ENCODE measurements at regions not wholly inside any gene's neighbourhood (a gene's known extent, or its start where the extent isn't known, plus 50 kb on each side); places are given as distances from the start of the nearest gene placed in this dataset.

DNA sequence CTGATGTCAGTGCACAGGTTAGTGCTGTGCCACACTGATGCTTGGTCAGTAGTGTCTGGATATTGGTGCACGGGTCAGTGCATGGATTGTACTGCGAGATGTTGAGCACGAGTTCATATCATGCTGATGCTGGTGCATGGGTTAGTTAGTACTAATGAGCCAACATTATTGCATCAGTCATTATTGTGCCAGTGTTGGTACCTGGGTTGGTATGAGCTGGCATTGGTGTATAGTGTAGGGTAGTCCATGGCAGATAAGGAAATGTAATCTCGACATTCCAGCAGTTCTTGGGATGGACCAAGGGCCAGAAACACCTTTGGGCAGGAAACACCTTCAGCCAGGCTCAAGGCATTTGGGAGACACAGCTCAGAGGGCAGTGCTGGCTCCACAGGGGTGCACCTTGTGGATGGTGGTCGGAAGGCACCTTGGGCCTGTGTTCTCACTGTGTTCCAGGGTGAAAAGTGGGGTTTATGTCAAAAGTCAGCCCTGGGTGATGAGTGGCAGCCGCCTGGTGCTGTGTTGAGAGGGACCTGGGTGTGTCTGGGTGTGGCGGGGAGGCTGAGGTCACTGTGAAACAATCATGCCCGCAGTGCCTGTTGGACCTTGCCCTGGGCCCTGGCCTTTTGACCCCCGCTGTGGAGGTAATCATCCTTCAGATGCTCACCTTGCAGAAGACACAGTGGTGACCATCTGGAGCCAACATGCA, 100.7 kb upstream of the ZNF469 start:
- Histone ChIP-seq H3K4me3 (ENCODE audit: low read length in 2 of 2) (no peak overlapping the region), H3K36me3 (ENCODE audit: control insufficient read depth in 2 of 2, insufficient read depth in 2 of 2, low read length in 2 of 2) (no peaks in the 10 kb centered on the region)

DNA sequence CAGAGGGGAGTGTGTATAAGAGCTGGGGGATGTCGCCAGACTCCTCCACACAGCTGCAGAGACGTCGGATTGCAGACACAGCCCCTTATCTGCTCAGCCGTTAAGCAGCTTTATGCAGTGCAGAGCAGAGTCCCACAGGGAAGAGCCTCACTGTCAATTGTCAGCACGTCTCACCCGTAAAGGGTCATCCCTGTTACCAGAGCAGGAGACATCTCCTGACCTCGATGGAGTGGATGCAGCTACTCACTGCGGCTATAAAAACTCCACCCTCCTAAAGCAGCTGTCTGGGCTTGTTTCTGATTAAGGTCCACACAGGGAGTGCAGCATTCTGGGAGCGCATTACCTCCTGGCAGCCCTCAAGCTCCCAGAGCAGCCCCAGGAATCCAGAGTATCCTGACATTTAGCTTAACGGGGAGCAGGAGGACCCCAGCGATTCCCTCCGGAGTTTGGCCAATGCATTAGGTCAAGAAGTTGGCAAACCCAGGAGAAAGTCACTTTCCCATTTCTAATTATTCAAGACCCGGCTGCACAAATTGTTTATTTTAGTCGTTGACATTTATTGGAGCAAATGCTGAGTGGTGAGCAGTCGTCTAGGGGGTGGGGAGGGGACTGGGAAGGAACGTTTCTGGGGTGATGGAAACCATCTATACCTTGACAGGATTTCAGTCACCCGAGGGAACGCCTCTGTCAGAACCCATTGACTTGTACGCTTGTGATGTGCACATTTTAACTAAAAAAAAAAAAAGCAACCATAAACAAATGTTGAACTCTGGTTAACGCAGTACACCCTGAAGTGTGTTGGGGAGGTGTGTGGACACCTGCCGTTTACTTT, 100.0 kb upstream of the ZNF469 start:
- Histone ChIP-seq H3K4me3 (ENCODE audit: low read length in 2 of 2) (peak overlapping the region in 1 of 2 donors; percentile 9), H3K9me3 (ENCODE audit: control insufficient read depth in 2 of 2, low read length in 2 of 2) (peaks cover 2 to 11% of the 10 kb centered on the region in 2 donors), H3K9ac (ENCODE audit: low read length in 2 of 2) (no peak overlapping the region), H3K36me3 (ENCODE audit: control insufficient read depth in 2 of 2, insufficient read depth in 2 of 2, low read length in 2 of 2) (no peaks in the 10 kb centered on the region), H3K27me3 (ENCODE audit: control insufficient read depth in 1 of 2, insufficient read depth in 2 of 2, low read length in 2 of 2) (no peaks in the 10 kb centered on the region), H3K4me1 (ENCODE audit: control insufficient read depth, insufficient read depth, low read length) (peaks cover 10% of the 10 kb centered on the region), H3K27ac (ENCODE audit: low read length) (no peak overlapping the region)

More for the DNA sequence above, 100.7 kb upstream of the ZNF469 start:
- Histone ChIP-seq H3K4me1 (ENCODE audit: control insufficient read depth, insufficient read depth, low read length) (peaks cover 10% of the 10 kb centered on the region), H3K27me3 (ENCODE audit: control insufficient read depth in 1 of 2, insufficient read depth in 2 of 2, low read length in 2 of 2) (no peaks in the 10 kb centered on the region), H3K27ac (ENCODE audit: low read length) (no peak overlapping the region), H3K9me3 (ENCODE audit: control insufficient read depth in 2 of 2, low read length in 2 of 2) (peaks cover 0 to 7% of the 10 kb centered on the region in 2 donors), H3K9ac (ENCODE audit: low read length in 2 of 2) (no peak overlapping the region)

DNA sequence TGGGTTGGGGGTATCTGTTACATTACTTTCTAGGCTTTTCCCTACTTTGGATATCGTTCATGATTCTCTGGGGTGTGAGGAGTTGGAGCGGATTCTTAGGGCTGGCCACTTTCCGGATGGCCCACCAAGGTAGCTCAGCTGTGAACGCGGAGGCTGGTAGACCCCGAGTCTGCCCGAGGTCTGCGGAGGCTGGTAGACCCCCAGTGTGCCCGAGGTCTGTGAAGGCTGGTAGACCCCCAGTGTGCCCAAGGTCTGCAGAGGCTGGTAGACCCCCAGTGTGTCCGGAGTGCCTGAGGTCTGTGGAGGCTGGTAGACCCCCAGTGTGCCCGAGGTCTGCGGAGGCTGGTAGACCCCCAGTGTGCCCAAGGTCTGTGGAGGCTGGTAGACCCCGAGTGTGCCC, 99.2 kb upstream of the ZNF469 start:
- no peak overlapping the region for H3K27ac ChIP-seq (ENCODE audit: low read length)
- H3K9me3 ChIP-seq (ENCODE audit: control insufficient read depth in 2 of 2, low read length in 2 of 2): peaks cover 5 to 11% of the 10 kb centered on the region in 2 donors
- no peaks in the 10 kb centered on the region for H3K27me3 ChIP-seq (ENCODE audit: control insufficient read depth in 1 of 2, insufficient read depth in 2 of 2, low read length in 2 of 2)
- H3K36me3 ChIP-seq (ENCODE audit: control insufficient read depth in 2 of 2, insufficient read depth in 2 of 2, low read length in 2 of 2): no peaks in the 10 kb centered on the region
- H3K4me3 ChIP-seq (ENCODE audit: low read length in 2 of 2): no peak overlapping the region
- peaks cover 10% of the 10 kb centered on the region for H3K4me1 ChIP-seq (ENCODE audit: control insufficient read depth, insufficient read depth, low read length)
- H3K9ac ChIP-seq (ENCODE audit: low read length in 2 of 2): no peak overlapping the region

DNA sequence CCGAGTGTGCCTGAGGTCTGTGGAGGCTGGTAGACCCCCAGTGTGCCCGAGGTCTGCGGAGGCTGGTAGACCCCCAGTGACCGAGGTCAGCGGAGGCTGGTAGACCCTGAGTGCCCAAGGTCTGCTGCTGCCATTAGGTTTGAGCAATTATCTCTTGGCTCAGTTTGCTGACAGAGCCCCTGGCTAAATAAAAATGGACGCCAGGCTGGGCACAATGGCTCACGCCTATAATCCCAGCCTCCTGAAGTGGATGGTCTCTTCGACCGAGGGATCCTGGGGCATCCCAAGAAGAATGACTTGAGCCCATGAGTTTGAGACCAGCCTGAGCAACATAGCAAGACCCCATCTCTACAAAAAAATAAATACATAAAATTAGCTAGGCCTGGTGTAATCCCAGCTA, 98.7 kb upstream of the ZNF469 start:
- H3K9me3 ChIP-seq (ENCODE audit: control insufficient read depth in 2 of 2, low read length in 2 of 2): peaks cover 10 to 15% of the 10 kb centered on the region in 2 donors
- H3K36me3 ChIP-seq (ENCODE audit: control insufficient read depth in 2 of 2, insufficient read depth in 2 of 2, low read length in 2 of 2): no peaks in the 10 kb centered on the region
- no peak overlapping the region for H3K9ac ChIP-seq (ENCODE audit: low read length in 2 of 2)
- H3K27me3 ChIP-seq (ENCODE audit: control insufficient read depth in 1 of 2, insufficient read depth in 2 of 2, low read length in 2 of 2): no peaks in the 10 kb centered on the region
- no peak overlapping the region for H3K4me3 ChIP-seq (ENCODE audit: low read length in 2 of 2)
- no peak overlapping the region for H3K27ac ChIP-seq (ENCODE audit: low read length)
- peaks cover 10% of the 10 kb centered on the region for H3K4me1 ChIP-seq (ENCODE audit: control insufficient read depth, insufficient read depth, low read length)

DNA sequence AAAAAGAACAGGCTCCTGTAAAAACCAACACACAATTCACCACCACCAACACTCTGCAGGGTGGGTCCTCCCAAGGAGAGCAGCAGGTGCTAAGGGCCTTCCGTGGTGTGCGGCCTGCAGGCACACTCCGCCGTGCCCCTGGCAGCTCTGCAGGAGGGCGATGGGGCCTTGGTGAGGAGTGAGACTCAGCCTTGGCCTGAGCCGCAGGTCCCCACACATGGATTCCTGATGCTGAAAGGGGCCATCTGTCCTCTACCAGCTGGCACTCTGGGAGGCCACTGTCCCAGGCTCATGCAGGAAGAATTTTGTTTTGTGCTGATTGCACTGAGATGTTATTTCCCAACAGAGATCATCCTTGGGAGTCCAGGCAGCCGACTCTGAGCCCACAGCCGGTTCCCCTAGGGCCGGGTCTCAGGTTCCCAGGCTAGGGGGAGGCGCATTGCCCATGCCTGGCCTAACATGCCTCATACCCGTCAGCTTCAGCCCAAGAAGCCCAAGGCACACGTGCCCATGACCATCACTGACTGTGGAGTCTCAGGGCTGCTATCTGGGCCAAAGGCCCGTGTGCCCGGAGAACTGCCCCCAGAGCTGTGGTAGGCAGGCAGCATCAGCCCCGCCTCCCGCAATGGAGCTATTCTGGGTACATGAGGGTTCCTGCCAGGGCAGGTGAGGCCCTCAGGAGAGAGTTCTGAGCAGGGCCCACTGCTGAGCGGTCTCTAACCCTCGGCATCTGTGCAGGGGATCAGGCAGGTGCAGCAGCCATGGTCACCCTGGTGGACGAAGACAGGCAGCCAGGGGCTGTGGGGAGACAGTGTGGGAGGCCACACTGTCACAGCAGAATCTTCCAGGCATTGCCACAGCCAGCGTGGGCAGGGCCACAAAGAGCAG, 97.9 kb upstream of the ZNF469 start:
- Histone ChIP-seq H3K27ac (ENCODE audit: low read length) (no peak overlapping the region), H3K4me3 (ENCODE audit: low read length in 2 of 2) (no peak overlapping the region), H3K36me3 (ENCODE audit: control insufficient read depth in 2 of 2, insufficient read depth in 2 of 2, low read length in 2 of 2) (no peaks in the 10 kb centered on the region), H3K9me3 (ENCODE audit: control insufficient read depth in 2 of 2, low read length in 2 of 2) (peaks cover 11 to 15% of the 10 kb centered on the region in 2 donors), H3K4me1 (ENCODE audit: control insufficient read depth, insufficient read depth, low read length) (peaks cover 10% of the 10 kb centered on the region), H3K27me3 (ENCODE audit: control insufficient read depth in 1 of 2, insufficient read depth in 2 of 2, low read length in 2 of 2) (no peaks in the 10 kb centered on the region), H3K9ac (ENCODE audit: low read length in 2 of 2) (no peak overlapping the region)

DNA sequence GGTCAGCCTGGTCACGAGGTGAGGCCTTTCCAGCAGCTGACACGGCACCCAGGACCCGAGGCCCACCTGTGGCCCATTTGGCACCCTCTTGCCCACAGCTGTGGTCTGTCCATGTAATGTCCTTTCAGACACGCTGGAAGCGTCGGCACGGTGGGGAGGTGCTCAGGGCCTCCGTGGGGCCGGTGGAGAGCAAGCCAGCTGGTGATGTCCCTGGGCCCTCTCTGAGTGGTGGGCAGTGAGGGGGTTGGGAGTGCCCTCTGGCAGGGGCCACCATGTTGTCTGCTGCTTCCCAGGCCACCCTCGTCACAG, 97.3 kb upstream of the ZNF469 start:
- Histone ChIP-seq H3K9me3 (ENCODE audit: control insufficient read depth in 2 of 2, low read length in 2 of 2) (peaks cover 11 to 15% of the 10 kb centered on the region in 2 donors), H3K9ac (ENCODE audit: low read length in 2 of 2) (no peak overlapping the region), H3K4me1 (ENCODE audit: control insufficient read depth, insufficient read depth, low read length) (peaks cover 10% of the 10 kb centered on the region), H3K4me3 (ENCODE audit: low read length in 2 of 2) (no peak overlapping the region), H3K36me3 (ENCODE audit: control insufficient read depth in 2 of 2, insufficient read depth in 2 of 2, low read length in 2 of 2) (no peaks in the 10 kb centered on the region), H3K27ac (ENCODE audit: low read length) (no peak overlapping the region), H3K27me3 (ENCODE audit: control insufficient read depth in 1 of 2, insufficient read depth in 2 of 2, low read length in 2 of 2) (no peaks in the 10 kb centered on the region)

DNA sequence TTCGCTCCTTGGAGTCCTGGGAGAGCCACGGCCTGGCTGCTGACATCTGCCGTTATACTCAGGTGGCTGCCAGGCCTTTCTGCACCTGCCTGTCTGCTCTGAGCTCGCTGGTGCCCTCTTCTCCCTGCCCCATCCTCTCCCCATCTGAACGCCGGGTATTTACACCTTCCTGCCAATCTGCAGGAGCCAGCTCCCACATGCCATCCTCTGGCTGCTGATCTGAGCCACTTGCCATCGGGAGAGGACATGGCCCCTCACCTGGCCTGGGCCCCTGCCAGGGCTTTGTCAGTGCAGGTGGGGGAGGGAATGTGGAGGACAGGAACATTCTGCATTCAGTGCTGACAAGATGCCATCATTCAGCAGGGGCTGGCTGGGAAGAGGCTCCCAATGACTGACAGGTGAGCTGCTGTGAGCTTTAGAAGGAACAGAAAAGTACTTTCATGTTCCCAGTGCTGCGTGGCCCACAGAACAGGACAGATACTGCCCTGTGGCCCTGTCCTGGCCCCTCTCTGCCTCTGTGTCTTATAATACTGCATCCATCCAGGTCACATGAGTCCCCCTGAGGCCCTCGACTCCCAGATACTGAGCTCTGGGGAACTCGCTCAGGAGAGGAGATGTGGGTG, 96.3 kb upstream of the ZNF469 start:
- peaks cover 11 to 15% of the 10 kb centered on the region in 2 donors for H3K9me3 ChIP-seq (ENCODE audit: control insufficient read depth in 2 of 2, low read length in 2 of 2)
- peaks cover 10% of the 10 kb centered on the region for H3K4me1 ChIP-seq (ENCODE audit: control insufficient read depth, insufficient read depth, low read length)
- peaks cover 2% of the 10 kb centered on the region in 2 donors for H3K27me3 ChIP-seq (ENCODE audit: control insufficient read depth in 1 of 2, insufficient read depth in 2 of 2, low read length in 2 of 2)
- no peak overlapping the region for H3K4me3 ChIP-seq (ENCODE audit: low read length in 2 of 2)
- H3K36me3 ChIP-seq (ENCODE audit: control insufficient read depth in 2 of 2, insufficient read depth in 2 of 2, low read length in 2 of 2): no peaks in the 10 kb centered on the region
- H3K27ac ChIP-seq (ENCODE audit: low read length): no peak overlapping the region
- H3K9ac ChIP-seq (ENCODE audit: low read length in 2 of 2): no peak overlapping the region

DNA sequence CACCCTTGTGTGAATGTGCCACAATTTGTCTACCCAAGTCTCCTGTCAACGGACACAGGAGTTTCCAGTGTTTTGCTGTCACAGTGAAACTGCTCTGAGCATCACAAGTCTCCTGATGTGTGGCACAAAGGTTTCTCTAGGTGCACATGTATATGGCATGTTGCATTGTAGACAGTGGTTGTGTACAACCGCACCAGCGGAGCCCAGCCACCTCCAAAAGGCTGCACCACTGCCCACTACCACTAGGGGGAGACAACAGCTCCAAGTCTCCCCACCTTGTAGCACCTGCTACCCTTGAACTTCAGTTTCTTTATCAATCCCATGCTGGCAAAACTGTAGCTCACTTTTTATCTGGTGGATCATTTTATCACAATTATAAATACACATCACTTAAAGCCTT, 95.5 kb upstream of the ZNF469 start:
- Histone ChIP-seq H3K27ac (ENCODE audit: low read length) (no peak overlapping the region), H3K4me1 (ENCODE audit: control insufficient read depth, insufficient read depth, low read length) (peaks cover 7% of the 10 kb centered on the region), H3K4me3 (ENCODE audit: low read length in 2 of 2) (no peak overlapping the region), H3K9ac (ENCODE audit: low read length in 2 of 2) (no peak overlapping the region), H3K36me3 (ENCODE audit: control insufficient read depth in 2 of 2, insufficient read depth in 2 of 2, low read length in 2 of 2) (no peaks in the 10 kb centered on the region), H3K27me3 (ENCODE audit: control insufficient read depth in 1 of 2, insufficient read depth in 2 of 2, low read length in 2 of 2) (peaks cover 4% of the 10 kb centered on the region in 2 donors), H3K9me3 (ENCODE audit: control insufficient read depth in 2 of 2, low read length in 2 of 2) (peaks cover 11 to 15% of the 10 kb centered on the region in 2 donors)

DNA sequence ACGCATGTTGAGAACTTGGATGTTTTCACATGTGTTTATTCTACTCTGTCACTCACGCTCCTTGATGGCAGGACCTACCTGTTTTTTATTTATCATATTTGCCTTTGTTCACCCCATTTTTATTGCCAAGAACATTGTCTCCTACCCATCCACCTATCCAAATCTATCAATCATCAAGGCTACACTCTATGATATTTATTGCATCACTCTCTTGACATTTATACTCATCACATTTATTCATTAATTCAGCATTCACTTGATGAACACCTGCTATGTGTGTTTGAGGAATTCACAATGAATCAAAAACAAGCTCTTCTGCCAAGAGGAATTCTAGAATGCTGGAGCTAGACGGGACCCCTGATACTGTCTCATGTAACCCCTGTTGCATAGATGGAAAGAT, 94.5 kb upstream of the ZNF469 start:
- H3K27me3 ChIP-seq (ENCODE audit: control insufficient read depth in 1 of 2, insufficient read depth in 2 of 2, low read length in 2 of 2): peaks cover 7% of the 10 kb centered on the region in 2 donors
- H3K4me3 ChIP-seq (ENCODE audit: low read length in 2 of 2): no peak overlapping the region
- H3K36me3 ChIP-seq (ENCODE audit: control insufficient read depth in 2 of 2, insufficient read depth in 2 of 2, low read length in 2 of 2): no peaks in the 10 kb centered on the region
- peaks cover 11 to 15% of the 10 kb centered on the region in 2 donors for H3K9me3 ChIP-seq (ENCODE audit: control insufficient read depth in 2 of 2, low read length in 2 of 2)
- no peak overlapping the region for H3K27ac ChIP-seq (ENCODE audit: low read length)
- H3K4me1 ChIP-seq (ENCODE audit: control insufficient read depth, insufficient read depth, low read length): no peaks in the 10 kb centered on the region
- H3K9ac ChIP-seq (ENCODE audit: low read length in 2 of 2): no peak overlapping the region

DNA sequence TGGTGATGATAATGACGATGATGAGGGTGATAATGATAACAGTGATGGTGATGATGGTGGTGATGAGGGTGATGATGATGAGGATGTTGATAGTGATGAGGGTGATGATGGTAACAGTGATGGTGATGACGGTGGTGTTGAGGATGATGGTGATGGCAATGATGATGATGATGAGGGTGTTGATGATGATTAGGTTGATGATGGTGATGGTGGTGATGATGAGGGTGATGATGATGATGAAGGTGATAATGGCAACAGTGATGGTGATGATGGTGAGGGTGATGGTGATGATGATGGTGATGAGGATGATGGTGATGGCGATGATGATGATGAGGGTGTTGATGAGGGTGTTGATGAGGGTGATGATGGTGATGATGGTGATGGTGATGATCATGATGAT, 93.8 kb upstream of the ZNF469 start:
- Histone ChIP-seq H3K36me3 (ENCODE audit: control insufficient read depth in 2 of 2, insufficient read depth in 2 of 2, low read length in 2 of 2) (no peaks in the 10 kb centered on the region), H3K4me3 (ENCODE audit: low read length in 2 of 2) (no peak overlapping the region), H3K9me3 (ENCODE audit: control insufficient read depth in 2 of 2, low read length in 2 of 2) (peaks cover 11 to 15% of the 10 kb centered on the region in 2 donors), H3K27ac (ENCODE audit: low read length) (no peak overlapping the region), H3K4me1 (ENCODE audit: control insufficient read depth, insufficient read depth, low read length) (no peaks in the 10 kb centered on the region), H3K9ac (ENCODE audit: low read length in 2 of 2) (no peak overlapping the region), H3K27me3 (ENCODE audit: control insufficient read depth in 1 of 2, insufficient read depth in 2 of 2, low read length in 2 of 2) (peaks cover 8 to 10% of the 10 kb centered on the region in 2 donors)

All from stomach smooth muscle (tissue), 2 donors.